HFFc6 (cell line): ENCODE measurements at regions not wholly inside any gene's neighbourhood (a gene's known extent, or its start where the extent isn't known, plus 50 kb on each side); places are given as distances from the start of the nearest gene placed in this dataset.

Experiments
- DNase-seq: peaks from one replicate; pipeline ENCODE4 v3.0.0-alpha.2; 2018
- H3K27ac Mint-ChIP-seq: 2 replicates; pipeline ENCODE4 v1.8.0; 2020; ENCODE audit warnings: mild to moderate bottlenecking, mixed read lengths
- H3K27me3 Mint-ChIP-seq: 2 replicates; pipeline ENCODE4 v1.8.0; 2021; ENCODE audit warnings: mild to moderate bottlenecking, moderate library complexity, mixed read lengths; ENCODE audit not compliant: insufficient read depth
- H3K36me3 Mint-ChIP-seq: 2 replicates; pipeline ENCODE4 v1.8.0; 2021; ENCODE audit warnings: low read depth, mixed read lengths
- H3K4me1 Mint-ChIP-seq: 2 replicates; pipeline ENCODE4 v1.8.0; 2020; ENCODE audit warnings: low read depth, mixed read lengths
- H3K4me3 Mint-ChIP-seq: 2 replicates; pipeline ENCODE4 v1.8.0; 2020; ENCODE audit warnings: mild to moderate bottlenecking, moderate library complexity, mixed read lengths
- H3K9me3 Mint-ChIP-seq: 2 replicates; pipeline ENCODE4 v1.8.0; 2020; ENCODE audit warnings: mild to moderate bottlenecking, mixed read lengths
- CTCF ChIP-seq: fragments of 200-600 bp; sonication (generic); IDR thresholded peaks from 2 replicates; pipeline ENCODE4 v1.5.0; 2021; ENCODE audit warnings: antibody characterized with exemption, mild to moderate bottlenecking

GRCh38 chr4:26173619-26174018 lies 147.2 kb upstream of the RBPJ start:
- no peak for TF ChIP-seq CTCF
- no peaks in the 10 kb centered on the region for H3K36me3 Mint-ChIP-seq
- peaks cover 2% of the 10 kb centered on the region; the same call in 1 of the 2 replicates for H3K27me3 Mint-ChIP-seq
- DNase-seq: no peak
- H3K27ac Mint-ChIP-seq: no peak overlapping the region
- H3K9me3 Mint-ChIP-seq: no peaks in the 10 kb centered on the region
- H3K4me1 Mint-ChIP-seq: peaks cover 64% of the 10 kb centered on the region
- H3K4me3 Mint-ChIP-seq: no peak overlapping the region

- TF ChIP-seq CTCF: no peak
- Mint-ChIP-seq H3K27me3 (peaks cover 2% of the 10 kb centered on the region; the same call in 1 of the 2 replicates), H3K27ac (no peak overlapping the region), H3K4me1 (peaks cover 68% of the 10 kb centered on the region), H3K4me3 (no peak overlapping the region), H3K36me3 (no peaks in the 10 kb centered on the region), H3K9me3 (no peaks in the 10 kb centered on the region)
- no peak for DNase-seq
Measured at GRCh38 chr4:26174027-26174426, 146.8 kb upstream of the RBPJ start.

- H3K4me3 Mint-ChIP-seq: no peak overlapping the region
- no peaks in the 10 kb centered on the region for H3K9me3 Mint-ChIP-seq
- H3K4me1 Mint-ChIP-seq: peaks cover 79% of the 10 kb centered on the region
- no peak for DNase-seq
- TF ChIP-seq CTCF: no peak
- no peaks in the 10 kb centered on the region for H3K36me3 Mint-ChIP-seq
- H3K27me3 Mint-ChIP-seq: peaks cover 2% of the 10 kb centered on the region; the same call in 1 of the 2 replicates
- peak overlapping the region; percentile 16; the same call in 1 of the 2 replicates for H3K27ac Mint-ChIP-seq
Measured at GRCh38 chr4:26175006-26175786, 145.6 kb upstream of the RBPJ start.

- Mint-ChIP-seq H3K4me3 (peak overlapping the region; percentile 45), H3K4me1 (peaks cover 85% of the 10 kb centered on the region), H3K27ac (peak overlapping the region; percentile 87), H3K9me3 (no peaks in the 10 kb centered on the region), H3K36me3 (no peaks in the 10 kb centered on the region), H3K27me3 (peaks cover 2% of the 10 kb centered on the region; the same call in 1 of the 2 replicates)
- TF ChIP-seq CTCF: no peak
- no peak for DNase-seq
Measured at GRCh38 chr4:26175905-26176470, 144.8 kb upstream of the RBPJ start.

GRCh38 chr4:26176598-26177149 lies 144.1 kb upstream of the RBPJ start:
- peaks cover 2% of the 10 kb centered on the region; the same call in 1 of the 2 replicates for H3K27me3 Mint-ChIP-seq
- peak overlapping the region; percentile 87 for H3K27ac Mint-ChIP-seq
- peak; percentile 90 for DNase-seq
- H3K4me1 Mint-ChIP-seq: peaks cover 86% of the 10 kb centered on the region
- TF ChIP-seq CTCF: no peak
- no peaks in the 10 kb centered on the region for H3K9me3 Mint-ChIP-seq
- H3K36me3 Mint-ChIP-seq: no peaks in the 10 kb centered on the region
- peak overlapping the region; percentile 45 for H3K4me3 Mint-ChIP-seq
